Activated CD4-positive, alpha-beta T cell treated with anti-CD3 and anti-CD28 coated beads for 36 hours (primary cell): ENCODE measurements at regions not wholly inside any gene's neighbourhood (a gene's known extent, or its start where the extent isn't known, plus 50 kb on each side); places are given as distances from the start of the nearest gene placed in this dataset.

Experiments used
- ATAC-seq: fragments of 200-7000 bp; cut with Tn5 transposase; one replicate; pipeline ENCODE4 v1.10.0; 2021; ENCODE audit warnings: mild to moderate bottlenecking, moderate library complexity
- CTCF ChIA-PET: fragments of 350-600 bp; sonication (Branson Sonifier 250); formaldehyde crosslinking; loops from one replicate; lab custom pipeline; 2021; ENCODE audit warnings: antibody characterized with exemption; lab: Charles Lee
- POLR2A ChIA-PET: fragments of 350-600 bp; sonication (Branson Sonifier 250); formaldehyde crosslinking; loops from one replicate; lab custom pipeline; 2021; ENCODE audit warnings: antibody characterized with exemption, inconsistent platforms; lab: Charles Lee
- DNase-seq: peaks from one replicate; pipeline ENCODE4 v3.0.0-alpha.2; 2020
- H3K27ac Mint-ChIP-seq: one replicate; pipeline ENCODE4 v1.8.0; 2021; ENCODE audit warnings: mixed read lengths
- H3K27me3 Mint-ChIP-seq: one replicate; pipeline ENCODE4 v1.8.0; 2021; ENCODE audit warnings: mixed read lengths
- H3K36me3 Mint-ChIP-seq: one replicate; pipeline ENCODE4 v1.8.0; 2021; ENCODE audit warnings: low read depth, mixed read lengths
- H3K4me1 Mint-ChIP-seq: one replicate; pipeline ENCODE4 v1.8.0; 2021; ENCODE audit warnings: mixed read lengths
- H3K4me3 Mint-ChIP-seq: one replicate; pipeline ENCODE4 v1.8.0; 2021; ENCODE audit warnings: mild to moderate bottlenecking, moderate library complexity, mixed read lengths
- H3K9me3 Mint-ChIP-seq: one replicate; pipeline ENCODE4 v1.8.0; 2021; ENCODE audit warnings: low read depth, mixed read lengths
- intact Hi-C, 2 experiments: fragments of 100-400 bp; cut with DNase I in 1 of 2; cut with micrococcal nuclease in 1 of 2; formaldehyde crosslinking; loops; one replicate each; pipeline versions ENCODE4 v1.14.2 to v1.15.1; 2022 to 2024; cut with DNase I, micrococcal nuclease

DNA sequence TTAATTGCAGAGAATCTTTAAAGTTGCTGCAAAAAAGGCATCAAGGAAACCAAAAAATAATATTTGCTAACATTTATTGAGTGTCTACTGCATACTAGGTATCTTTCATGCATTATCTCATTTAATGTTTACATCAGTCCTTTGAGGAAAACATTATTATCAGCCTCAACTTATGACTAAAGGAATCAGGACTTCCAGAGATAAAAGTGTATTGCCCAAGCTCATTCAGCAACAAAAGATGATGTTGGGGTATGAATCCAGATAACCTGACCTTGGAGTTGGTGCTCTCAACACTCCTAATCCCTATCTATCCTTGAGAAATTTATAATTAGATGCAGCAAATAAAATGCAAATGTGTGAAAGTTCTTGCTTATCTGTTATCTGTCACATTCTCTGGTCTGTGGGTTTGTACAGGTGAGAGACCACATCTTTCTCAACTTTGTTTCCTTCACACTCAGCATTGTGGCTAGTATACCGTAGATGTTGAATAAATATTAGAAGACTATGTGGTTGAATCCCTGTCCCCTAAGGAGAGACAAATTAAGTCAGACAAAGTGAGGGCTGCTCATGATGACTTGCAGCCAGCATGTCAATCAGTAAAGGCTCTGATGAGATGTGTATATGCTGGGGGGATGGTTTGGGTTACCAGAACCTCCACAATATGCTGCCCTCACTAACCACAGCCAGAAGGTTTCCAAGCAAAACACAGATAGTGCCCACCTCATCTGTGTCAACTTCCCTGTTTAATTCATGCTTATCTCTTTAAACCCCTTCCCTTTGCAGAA, 82.6 kb downstream of the NOG start:
- DNase-seq: no peak
- H3K4me1 Mint-ChIP-seq: peaks cover 24% of the 10 kb centered on the region
- H3K4me3 Mint-ChIP-seq: no peak overlapping the region
- H3K9me3 Mint-ChIP-seq: no peaks in the 10 kb centered on the region
- ChIA-PET POLR2A (no interaction called here), CTCF (interaction anchor here (1.0 to 1.5 kb wide), 6 partner anchors 18 to 104 kb away, joined by 3 to 7 read pairs (median 6); partner anchors contain the start of gene NOG)
- no peaks in the 10 kb centered on the region for H3K36me3 Mint-ChIP-seq
- ATAC-seq: peak; percentile 13
- intact Hi-C loops: no loop called here
- peaks cover 43% of the 10 kb centered on the region for H3K27me3 Mint-ChIP-seq
- no peak overlapping the region for H3K27ac Mint-ChIP-seq

DNA sequence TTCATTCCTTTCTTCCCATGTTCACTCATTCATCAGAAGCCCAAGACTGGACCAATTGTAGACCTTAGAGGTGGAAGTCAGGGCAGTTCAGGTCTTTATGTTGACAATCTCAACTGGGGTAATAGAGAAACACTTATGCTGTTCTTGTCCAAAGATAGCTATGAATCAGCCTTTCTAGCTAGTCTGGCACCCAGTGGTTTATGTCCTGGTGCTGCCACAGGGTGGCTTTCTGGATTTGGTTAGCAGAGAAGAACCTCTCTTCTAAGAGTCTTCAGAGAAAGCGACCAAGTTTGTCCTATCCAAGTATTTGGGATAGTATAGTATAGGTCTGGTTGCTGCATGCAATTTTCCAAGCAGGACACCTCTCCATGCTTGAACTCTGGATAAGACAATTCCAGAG, 83.3 kb downstream of the NOG start:
- POLR2A ChIA-PET: no interaction called here
- Mint-ChIP-seq H3K36me3 (no peaks in the 10 kb centered on the region), H3K9me3 (no peaks in the 10 kb centered on the region), H3K4me1 (peaks cover 24% of the 10 kb centered on the region), H3K4me3 (no peak overlapping the region), H3K27ac (no peak overlapping the region), H3K27me3 (peaks cover 43% of the 10 kb centered on the region)
- intact Hi-C loops: no loop called here
- CTCF ChIA-PET: interaction anchor here (1.0 to 1.5 kb wide), 3 partner anchors 22 to 84 kb away, joined by 5 to 7 read pairs (median 7); partner anchors contain the start of gene NOG
- no peak for ATAC-seq
- no peak for DNase-seq

DNA sequence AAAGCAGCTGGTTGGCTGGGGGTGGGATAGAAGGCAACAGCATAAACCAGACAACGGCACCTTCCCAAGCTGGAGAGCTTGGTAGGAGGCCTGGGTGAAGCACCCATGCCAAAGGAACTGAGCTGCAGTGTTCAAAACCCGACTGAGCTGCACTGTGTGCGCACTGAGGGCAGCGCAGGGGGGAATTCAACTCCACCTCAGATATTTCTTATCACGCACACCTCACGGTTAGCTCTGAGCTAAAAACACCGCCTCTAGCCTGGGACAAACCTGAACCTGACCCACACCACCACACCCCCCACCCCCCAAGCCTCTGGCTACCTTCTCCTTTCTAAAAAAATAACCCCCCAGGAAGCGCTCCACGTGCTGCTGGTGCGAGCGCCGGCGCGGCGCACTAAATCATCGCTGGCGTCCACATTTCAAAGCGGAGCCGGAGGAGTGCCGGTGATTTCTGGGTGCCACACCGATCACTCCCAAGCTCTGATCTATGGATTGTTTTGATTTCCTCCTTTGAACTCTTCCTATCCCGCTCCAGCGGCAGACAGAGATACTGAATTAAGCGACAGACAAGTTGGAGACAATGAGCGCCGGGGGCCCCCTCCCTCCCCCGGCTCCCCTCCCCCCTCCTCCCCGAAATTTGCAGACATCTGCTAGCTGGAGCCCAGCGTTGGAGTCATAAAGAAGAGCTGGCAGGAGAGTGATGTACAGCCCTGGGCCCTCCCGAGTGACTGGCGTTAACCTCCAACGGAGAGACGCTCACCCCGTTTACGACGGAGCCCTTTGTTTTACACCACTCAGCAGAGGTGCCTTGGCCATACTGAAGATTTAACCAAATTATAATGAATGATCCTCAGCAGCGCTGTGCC, 85.0 kb downstream of the NOG start:
- no peaks in the 10 kb centered on the region for H3K36me3 Mint-ChIP-seq
- ChIA-PET CTCF (interaction anchor here (0.8 to 1.9 kb wide), 5 partner anchors 37 to 102 kb away, joined by 3 to 14 read pairs (median 4); no protein-coding TSS in a partner anchor), POLR2A (no interaction called here)
- ATAC-seq: peak; percentile 40
- peak; percentile 36 for DNase-seq
- H3K27ac Mint-ChIP-seq: no peak overlapping the region
- intact Hi-C loops: loop anchor here (1.0 kb wide), 1 partner anchor 86 kb away; no protein-coding TSS in a partner anchor
- peak overlapping the region; percentile 63 for H3K4me3 Mint-ChIP-seq
- H3K9me3 Mint-ChIP-seq: no peaks in the 10 kb centered on the region
- peaks cover 24% of the 10 kb centered on the region for H3K4me1 Mint-ChIP-seq
- peaks cover 38% of the 10 kb centered on the region for H3K27me3 Mint-ChIP-seq

DNA sequence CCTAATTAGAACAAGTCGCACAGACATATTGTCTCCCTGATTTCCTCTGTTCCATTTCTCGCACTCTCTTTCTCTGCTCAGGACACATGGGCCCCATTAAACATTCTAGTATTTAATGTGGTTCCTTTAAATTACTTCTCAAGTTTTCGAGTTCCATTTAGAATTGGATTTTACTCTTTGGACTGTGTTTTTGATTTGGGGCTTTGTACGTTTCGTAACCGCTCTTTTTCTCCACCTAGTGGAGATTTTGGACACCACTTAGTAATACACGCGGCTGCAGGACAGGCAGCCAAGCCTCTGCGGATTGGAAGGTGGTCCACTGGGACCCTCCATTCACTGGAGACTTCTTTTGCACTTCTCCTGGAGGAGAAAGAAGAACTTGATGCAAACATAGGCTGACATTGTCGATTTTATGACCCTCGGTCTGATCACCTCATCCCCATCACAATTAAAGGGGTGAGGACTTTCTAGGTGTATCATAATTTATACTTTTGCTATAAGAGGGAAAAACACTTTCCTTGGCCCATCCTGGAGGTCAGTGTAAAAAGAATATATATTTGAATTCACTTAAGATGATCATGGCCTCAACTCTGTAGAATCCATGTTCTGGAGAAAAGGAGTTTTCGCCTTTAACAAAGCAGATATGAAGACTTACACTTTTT, 85.7 kb downstream of the NOG start:
- no peaks in the 10 kb centered on the region for H3K36me3 Mint-ChIP-seq
- peak; percentile 34 for ATAC-seq
- H3K27ac Mint-ChIP-seq: no peak overlapping the region
- intact Hi-C loops: loop anchor here (1.0 kb wide), 1 partner anchor 87 kb away; no protein-coding TSS in a partner anchor
- no peaks in the 10 kb centered on the region for H3K9me3 Mint-ChIP-seq
- DNase-seq: peak; percentile 19
- peaks cover 24% of the 10 kb centered on the region for H3K4me1 Mint-ChIP-seq
- H3K4me3 Mint-ChIP-seq: peak overlapping the region; percentile 63
- CTCF ChIA-PET: interaction anchor here (0.8 to 1.9 kb wide), 5 partner anchors 36 to 100 kb away, joined by 3 to 14 read pairs (median 3); no protein-coding TSS in a partner anchor
- peaks cover 42% of the 10 kb centered on the region for H3K27me3 Mint-ChIP-seq
- POLR2A ChIA-PET: no interaction called here

DNA sequence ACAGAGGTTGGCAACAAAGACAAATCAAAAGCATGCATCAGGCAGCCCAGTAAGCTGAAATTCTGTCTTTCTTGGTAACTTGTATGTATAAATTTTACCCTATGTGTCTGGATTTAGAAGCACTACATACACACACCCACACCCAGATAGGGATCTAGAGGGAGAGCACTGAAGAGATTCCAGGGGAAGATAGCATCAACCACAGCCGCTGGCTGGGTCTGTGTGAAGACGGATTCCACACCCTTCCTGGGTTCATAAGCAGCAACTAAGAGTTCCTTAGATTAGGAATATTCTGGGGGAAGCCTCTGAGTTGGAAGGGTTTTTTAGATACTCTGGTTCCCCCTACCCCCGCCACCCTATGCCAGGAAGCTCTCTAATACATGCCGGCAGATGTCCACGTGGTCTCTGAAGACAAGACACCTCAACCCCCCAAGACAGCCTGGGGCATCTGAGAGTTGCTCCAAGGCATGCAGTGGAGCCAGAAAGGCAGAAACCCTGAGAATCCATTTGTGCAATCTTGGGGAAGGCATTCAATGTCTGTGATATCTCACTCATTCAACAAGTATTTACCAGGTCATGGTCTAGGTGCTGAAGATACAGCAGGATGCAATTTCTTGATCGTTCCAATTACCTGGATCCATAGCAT, 86.4 kb downstream of the NOG start:
- Mint-ChIP-seq H3K4me3 (no peak overlapping the region), H3K36me3 (no peaks in the 10 kb centered on the region), H3K9me3 (no peaks in the 10 kb centered on the region), H3K4me1 (peaks cover 21% of the 10 kb centered on the region), H3K27me3 (peaks cover 38% of the 10 kb centered on the region), H3K27ac (no peak overlapping the region)
- intact Hi-C loops: loop anchor here (1.0 to 2.0 kb wide), 2 partner anchors 37 to 88 kb away; no protein-coding TSS in a partner anchor
- POLR2A ChIA-PET: no interaction called here
- ATAC-seq (no peak), DNase-seq (no peak)
- CTCF ChIA-PET: interaction anchor here (0.6 to 1.9 kb wide), 5 partner anchors 14 to 100 kb away, joined by 3 to 4 read pairs (median 3); no protein-coding TSS in a partner anchor

DNA sequence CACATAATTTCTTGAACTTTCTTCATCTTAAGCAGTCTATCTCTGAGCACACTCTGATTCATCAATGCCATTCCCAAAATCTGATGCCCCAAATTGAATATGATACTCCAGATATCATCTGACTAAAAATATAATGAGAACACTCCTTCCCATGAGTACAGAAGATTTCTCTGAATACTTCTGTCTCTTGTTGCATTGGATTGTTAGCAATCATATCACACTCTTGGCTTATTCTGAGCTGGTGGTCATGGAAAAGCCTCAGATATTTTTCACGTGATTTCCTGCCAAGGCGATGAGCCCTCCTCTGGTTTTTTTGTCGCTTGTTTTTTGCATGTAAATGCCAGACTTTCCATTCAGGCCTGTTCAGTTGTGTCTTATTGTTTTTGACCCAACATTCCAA, 87.2 kb downstream of the NOG start:
- no peak overlapping the region for H3K4me3 Mint-ChIP-seq
- H3K9me3 Mint-ChIP-seq: no peaks in the 10 kb centered on the region
- no peak for ATAC-seq
- H3K27ac Mint-ChIP-seq: no peak overlapping the region
- no peak for DNase-seq
- no peaks in the 10 kb centered on the region for H3K36me3 Mint-ChIP-seq
- intact Hi-C loops: loop anchor here in 1 of 2 experiments (1.0 to 2.0 kb wide), 2 partner anchors 36 to 100 kb away; no protein-coding TSS in a partner anchor
- POLR2A ChIA-PET: no interaction called here
- peaks cover 20% of the 10 kb centered on the region for H3K4me1 Mint-ChIP-seq
- peaks cover 34% of the 10 kb centered on the region for H3K27me3 Mint-ChIP-seq
- CTCF ChIA-PET: interaction anchor here (0.9 to 1.5 kb wide), 5 partner anchors 13 to 101 kb away, joined by 3 to 4 read pairs (median 3); no protein-coding TSS in a partner anchor

DNA sequence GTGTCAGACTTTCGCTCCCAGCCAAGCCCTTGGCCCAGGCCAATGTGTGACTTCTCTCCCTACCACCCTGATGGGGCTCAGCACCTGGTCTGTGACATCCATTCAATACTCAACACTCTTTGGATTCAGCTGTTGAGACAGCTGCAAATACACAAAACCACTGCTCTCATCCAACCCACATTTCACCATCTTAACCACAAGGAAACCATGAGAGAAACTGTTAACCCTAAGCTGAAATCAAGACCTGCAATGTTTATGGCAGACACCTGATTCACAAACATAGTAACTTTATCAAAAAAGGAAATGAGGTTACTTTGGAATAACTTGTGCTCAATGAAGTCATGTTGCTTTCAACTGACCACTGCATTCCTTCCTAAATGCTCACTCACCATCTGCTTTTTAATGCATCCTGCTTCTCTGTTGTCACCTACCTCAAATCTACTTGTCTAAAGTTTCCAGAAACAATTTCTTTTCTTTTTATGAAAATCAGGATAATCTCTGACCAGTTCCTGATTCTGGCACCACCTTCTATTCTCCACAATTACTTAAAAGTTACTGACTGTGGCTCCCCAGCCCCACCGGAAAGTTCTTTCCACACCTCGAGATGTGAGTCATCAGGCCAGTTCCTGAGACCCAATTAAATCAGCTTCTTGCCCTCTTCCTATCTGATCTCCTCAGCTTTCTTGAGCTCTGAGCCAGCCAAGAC, 88.2 kb downstream of the NOG start:
- ChIA-PET CTCF (interaction anchor here (0.7 to 1.5 kb wide), 3 partner anchors 34 to 91 kb away, joined by 3 to 4 read pairs (median 3); no protein-coding TSS in a partner anchor), POLR2A (interaction anchor here (0.5 to 0.7 kb wide), 2 partner anchors 30 to 34 kb away, joined by 3 to 4 read pairs; no protein-coding TSS in a partner anchor)
- Mint-ChIP-seq H3K36me3 (no peaks in the 10 kb centered on the region), H3K4me1 (peaks cover 20% of the 10 kb centered on the region), H3K4me3 (no peak overlapping the region), H3K9me3 (no peaks in the 10 kb centered on the region), H3K27me3 (peaks cover 33% of the 10 kb centered on the region), H3K27ac (no peak overlapping the region)
- peak; percentile 63 for ATAC-seq
- DNase-seq: peak; percentile 46
- intact Hi-C loops: loop anchor here (1.0 to 2.0 kb wide), 2 partner anchors 35 to 99 kb away; no protein-coding TSS in a partner anchor

DNA sequence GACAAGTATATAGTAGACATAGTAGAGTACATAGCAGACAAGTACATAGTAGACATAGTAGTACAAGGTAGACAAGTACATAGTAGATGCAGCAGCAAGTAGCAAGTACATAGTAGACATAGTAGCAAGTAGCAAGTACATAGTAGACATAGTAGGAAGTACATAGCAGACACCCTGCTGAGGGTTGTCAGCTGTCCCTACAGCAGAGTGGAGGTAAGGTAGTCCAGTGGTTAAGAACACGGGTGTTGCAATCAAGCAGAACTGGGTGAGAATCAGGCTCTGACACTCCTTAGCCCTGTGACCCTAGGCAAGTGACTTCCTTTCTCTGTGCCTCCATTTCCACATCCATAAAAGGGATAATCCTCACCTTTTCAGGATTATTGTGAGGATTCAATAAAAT, 94.7 kb downstream of the NOG start:
- no peak for ATAC-seq
- H3K4me1 Mint-ChIP-seq: no peaks in the 10 kb centered on the region
- no peak overlapping the region for H3K27ac Mint-ChIP-seq
- ChIA-PET CTCF (no interaction called here), POLR2A (no interaction called here)
- no peaks in the 10 kb centered on the region for H3K36me3 Mint-ChIP-seq
- peaks cover 18% of the 10 kb centered on the region for H3K27me3 Mint-ChIP-seq
- H3K4me3 Mint-ChIP-seq: no peak overlapping the region
- DNase-seq: no peak
- intact Hi-C loops: no loop called here
- H3K9me3 Mint-ChIP-seq: no peaks in the 10 kb centered on the region

DNA sequence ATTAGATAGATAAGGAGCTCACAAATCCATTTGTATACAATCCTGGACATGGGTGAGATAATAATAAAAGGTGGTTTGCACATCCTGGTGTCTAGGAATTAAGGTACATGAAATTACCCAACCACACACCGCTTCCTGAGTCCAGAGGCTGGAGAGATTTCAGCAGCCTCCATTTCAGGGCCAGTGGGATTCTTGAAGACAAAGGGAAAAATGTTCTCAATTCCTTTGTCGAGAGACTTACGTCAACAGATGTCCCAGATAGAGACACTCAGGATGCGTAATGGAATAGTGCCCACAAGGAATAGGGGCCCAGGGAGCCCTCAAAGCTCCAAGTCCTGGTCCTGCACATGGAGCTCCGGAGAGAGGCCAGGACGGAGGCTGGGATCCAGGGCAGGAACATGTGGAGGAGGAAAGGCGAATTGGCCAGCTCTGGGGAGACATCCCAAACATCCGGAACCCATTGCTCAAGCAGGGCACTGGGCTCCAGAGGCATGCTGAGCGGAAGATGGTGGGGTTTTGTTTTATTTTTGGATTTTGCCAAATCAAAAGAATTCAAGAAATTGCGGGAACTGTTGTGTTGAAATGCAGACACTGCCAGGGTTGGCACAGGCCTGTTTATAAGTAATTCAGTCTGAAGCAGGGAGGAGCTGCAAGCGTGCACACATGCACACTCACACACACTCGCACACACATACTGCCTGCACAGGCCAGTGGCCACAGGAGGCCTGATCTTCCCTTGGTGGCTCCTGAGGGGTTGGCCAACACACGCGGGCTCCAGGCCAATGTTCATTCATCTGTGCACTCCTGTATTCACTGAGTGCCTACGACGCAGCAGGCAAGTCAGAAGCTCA, 97.2 kb downstream of the NOG start:
- DNase-seq: no peak

More for the DNA sequence above, 97.2 kb downstream of the NOG start:
- Mint-ChIP-seq H3K36me3 (no peaks in the 10 kb centered on the region), H3K27ac (no peak overlapping the region), H3K9me3 (no peaks in the 10 kb centered on the region), H3K4me3 (no peak overlapping the region), H3K27me3 (peaks cover 12% of the 10 kb centered on the region), H3K4me1 (peaks cover 1% of the 10 kb centered on the region)
- ChIA-PET CTCF (interaction anchor here (0.7 to 1.6 kb wide), 2 partner anchors 25 to 61 kb away, joined by 3 to 5 read pairs; no protein-coding TSS in a partner anchor), POLR2A (no interaction called here)
- intact Hi-C loops: no loop called here
- ATAC-seq: no peak
